ENCODE measurements at regions not wholly inside any gene's neighbourhood (a gene's known extent, or its start where the extent isn't known, plus 50 kb on each side); places are given as distances from the start of the nearest gene placed in this dataset.

DNA sequence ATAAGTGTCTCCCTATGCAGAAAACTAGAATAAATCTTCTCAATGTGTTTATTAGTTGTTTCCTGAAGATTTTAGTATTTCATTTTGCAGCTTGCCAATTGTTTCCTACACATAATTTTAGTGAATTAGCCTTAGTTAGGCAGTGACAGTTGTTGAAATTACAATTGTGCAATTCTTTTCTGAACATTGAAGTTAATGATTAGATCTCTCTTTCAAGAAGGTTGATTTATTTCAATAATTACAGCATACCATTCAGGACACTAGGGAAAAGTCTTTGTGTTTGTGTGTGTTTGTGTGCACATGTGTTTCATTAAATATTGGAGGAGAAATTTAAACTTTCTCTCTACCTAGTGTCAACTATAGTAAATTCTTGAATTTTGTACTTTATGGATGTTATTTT, 199.6 kb upstream of the MPDZ start:
- Mint-ChIP-seq H3K27me3 (ENCODE audit: insufficient read depth, low read depth, poor library complexity) (peaks cover 2% of the 10 kb centered on the region), H3K4me3 (no peak overlapping the region), H3K27ac (no peak overlapping the region), H3K36me3 (ENCODE audit: low read depth) (peaks cover 21% of the 10 kb centered on the region), H3K9me3 (peaks cover 22% of the 10 kb centered on the region; the same call in 2 of the 3 replicates), H3K4me1 (peaks cover 13% of the 10 kb centered on the region; the same call in 2 of the 3 replicates)
- Histone ChIP-seq H3K4me2 (no peak overlapping the region), H3K9me2 (ENCODE audit: insufficient read depth) (peaks cover 26% of the 10 kb centered on the region; the same call in 1 of the 2 replicates), H3K36me3 (ENCODE audit: insufficient read depth) (no peaks in the 10 kb centered on the region), H3K4me1 (ENCODE audit: insufficient read depth) (no peaks in the 10 kb centered on the region), H3K4me3 (no peak overlapping the region), H4K20me1 (replicated peaks; ENCODE audit: insufficient read depth) (no peaks in the 10 kb centered on the region), H3K79me2 (replicated peaks; ENCODE audit: insufficient read depth) (no peaks in the 10 kb centered on the region), H3F3A (replicated peaks; ENCODE audit: low read depth) (no peaks in the 10 kb centered on the region), H3K27ac (ENCODE audit: low read depth) (no peak overlapping the region), H3K27me3 (ENCODE audit: insufficient read depth) (no peaks in the 10 kb centered on the region), H2AFZ (no peak overlapping the region)
- TF ChIP-seq ZNF114 (CRISPR knock-in tag; IDR thresholded peaks at IDR 0.05) (no peak), EZH2phosphoT487 (IDR thresholded peaks at IDR 0.05; ENCODE audit: unreplicated experiment) (no peak), EZH2 (IDR thresholded peaks at IDR 0.05; ENCODE audit: low read depth, unreplicated experiment) (no peak), POLR2AphosphoS5 (IDR thresholded peaks at IDR 0.05; ENCODE audit: low read depth) (no peak), NANOG (IDR thresholded peaks at IDR 0.05; ENCODE audit: borderline replicate concordance) (no peak), ZNF331 (CRISPR knock-in tag; IDR thresholded peaks at IDR 0.05; ENCODE audit: low read depth) (no peak), STAT1 (IDR thresholded peaks at IDR 0.05; ENCODE audit: unreplicated experiment) (no peak), JUNB (IDR thresholded peaks at IDR 0.05; ENCODE audit: unreplicated experiment) (no peak), CREB1 (CRISPR knock-in tag; IDR thresholded peaks at IDR 0.05; ENCODE audit: low read depth) (no peak)
- TF ChIP-seq, protein P1, sequence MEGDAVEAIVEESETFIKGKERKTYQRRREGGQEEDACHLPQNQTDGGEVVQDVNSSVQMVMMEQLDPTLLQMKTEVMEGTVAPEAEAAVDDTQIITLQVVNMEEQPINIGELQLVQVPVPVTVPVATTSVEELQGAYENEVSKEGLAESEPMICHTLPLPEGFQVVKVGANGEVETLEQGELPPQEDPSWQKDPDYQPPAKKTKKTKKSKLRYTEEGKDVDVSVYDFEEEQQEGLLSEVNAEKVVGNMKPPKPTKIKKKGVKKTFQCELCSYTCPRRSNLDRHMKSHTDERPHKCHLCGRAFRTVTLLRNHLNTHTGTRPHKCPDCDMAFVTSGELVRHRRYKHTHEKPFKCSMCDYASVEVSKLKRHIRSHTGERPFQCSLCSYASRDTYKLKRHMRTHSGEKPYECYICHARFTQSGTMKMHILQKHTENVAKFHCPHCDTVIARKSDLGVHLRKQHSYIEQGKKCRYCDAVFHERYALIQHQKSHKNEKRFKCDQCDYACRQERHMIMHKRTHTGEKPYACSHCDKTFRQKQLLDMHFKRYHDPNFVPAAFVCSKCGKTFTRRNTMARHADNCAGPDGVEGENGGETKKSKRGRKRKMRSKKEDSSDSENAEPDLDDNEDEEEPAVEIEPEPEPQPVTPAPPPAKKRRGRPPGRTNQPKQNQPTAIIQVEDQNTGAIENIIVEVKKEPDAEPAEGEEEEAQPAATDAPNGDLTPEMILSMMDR (conservative IDR thresholded peaks at IDR 0.05; ENCODE audit: low read depth in 2 of 2): no peak
- TF ChIP-seq, protein P2, sequence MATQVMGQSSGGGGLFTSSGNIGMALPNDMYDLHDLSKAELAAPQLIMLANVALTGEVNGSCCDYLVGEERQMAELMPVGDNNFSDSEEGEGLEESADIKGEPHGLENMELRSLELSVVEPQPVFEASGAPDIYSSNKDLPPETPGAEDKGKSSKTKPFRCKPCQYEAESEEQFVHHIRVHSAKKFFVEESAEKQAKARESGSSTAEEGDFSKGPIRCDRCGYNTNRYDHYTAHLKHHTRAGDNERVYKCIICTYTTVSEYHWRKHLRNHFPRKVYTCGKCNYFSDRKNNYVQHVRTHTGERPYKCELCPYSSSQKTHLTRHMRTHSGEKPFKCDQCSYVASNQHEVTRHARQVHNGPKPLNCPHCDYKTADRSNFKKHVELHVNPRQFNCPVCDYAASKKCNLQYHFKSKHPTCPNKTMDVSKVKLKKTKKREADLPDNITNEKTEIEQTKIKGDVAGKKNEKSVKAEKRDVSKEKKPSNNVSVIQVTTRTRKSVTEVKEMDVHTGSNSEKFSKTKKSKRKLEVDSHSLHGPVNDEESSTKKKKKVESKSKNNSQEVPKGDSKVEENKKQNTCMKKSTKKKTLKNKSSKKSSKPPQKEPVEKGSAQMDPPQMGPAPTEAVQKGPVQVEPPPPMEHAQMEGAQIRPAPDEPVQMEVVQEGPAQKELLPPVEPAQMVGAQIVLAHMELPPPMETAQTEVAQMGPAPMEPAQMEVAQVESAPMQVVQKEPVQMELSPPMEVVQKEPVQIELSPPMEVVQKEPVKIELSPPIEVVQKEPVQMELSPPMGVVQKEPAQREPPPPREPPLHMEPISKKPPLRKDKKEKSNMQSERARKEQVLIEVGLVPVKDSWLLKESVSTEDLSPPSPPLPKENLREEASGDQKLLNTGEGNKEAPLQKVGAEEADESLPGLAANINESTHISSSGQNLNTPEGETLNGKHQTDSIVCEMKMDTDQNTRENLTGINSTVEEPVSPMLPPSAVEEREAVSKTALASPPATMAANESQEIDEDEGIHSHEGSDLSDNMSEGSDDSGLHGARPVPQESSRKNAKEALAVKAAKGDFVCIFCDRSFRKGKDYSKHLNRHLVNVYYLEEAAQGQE (IDR thresholded peaks at IDR 0.05; ENCODE audit: unreplicated experiment): no peak
- TF ChIP-seq, protein P3, sequence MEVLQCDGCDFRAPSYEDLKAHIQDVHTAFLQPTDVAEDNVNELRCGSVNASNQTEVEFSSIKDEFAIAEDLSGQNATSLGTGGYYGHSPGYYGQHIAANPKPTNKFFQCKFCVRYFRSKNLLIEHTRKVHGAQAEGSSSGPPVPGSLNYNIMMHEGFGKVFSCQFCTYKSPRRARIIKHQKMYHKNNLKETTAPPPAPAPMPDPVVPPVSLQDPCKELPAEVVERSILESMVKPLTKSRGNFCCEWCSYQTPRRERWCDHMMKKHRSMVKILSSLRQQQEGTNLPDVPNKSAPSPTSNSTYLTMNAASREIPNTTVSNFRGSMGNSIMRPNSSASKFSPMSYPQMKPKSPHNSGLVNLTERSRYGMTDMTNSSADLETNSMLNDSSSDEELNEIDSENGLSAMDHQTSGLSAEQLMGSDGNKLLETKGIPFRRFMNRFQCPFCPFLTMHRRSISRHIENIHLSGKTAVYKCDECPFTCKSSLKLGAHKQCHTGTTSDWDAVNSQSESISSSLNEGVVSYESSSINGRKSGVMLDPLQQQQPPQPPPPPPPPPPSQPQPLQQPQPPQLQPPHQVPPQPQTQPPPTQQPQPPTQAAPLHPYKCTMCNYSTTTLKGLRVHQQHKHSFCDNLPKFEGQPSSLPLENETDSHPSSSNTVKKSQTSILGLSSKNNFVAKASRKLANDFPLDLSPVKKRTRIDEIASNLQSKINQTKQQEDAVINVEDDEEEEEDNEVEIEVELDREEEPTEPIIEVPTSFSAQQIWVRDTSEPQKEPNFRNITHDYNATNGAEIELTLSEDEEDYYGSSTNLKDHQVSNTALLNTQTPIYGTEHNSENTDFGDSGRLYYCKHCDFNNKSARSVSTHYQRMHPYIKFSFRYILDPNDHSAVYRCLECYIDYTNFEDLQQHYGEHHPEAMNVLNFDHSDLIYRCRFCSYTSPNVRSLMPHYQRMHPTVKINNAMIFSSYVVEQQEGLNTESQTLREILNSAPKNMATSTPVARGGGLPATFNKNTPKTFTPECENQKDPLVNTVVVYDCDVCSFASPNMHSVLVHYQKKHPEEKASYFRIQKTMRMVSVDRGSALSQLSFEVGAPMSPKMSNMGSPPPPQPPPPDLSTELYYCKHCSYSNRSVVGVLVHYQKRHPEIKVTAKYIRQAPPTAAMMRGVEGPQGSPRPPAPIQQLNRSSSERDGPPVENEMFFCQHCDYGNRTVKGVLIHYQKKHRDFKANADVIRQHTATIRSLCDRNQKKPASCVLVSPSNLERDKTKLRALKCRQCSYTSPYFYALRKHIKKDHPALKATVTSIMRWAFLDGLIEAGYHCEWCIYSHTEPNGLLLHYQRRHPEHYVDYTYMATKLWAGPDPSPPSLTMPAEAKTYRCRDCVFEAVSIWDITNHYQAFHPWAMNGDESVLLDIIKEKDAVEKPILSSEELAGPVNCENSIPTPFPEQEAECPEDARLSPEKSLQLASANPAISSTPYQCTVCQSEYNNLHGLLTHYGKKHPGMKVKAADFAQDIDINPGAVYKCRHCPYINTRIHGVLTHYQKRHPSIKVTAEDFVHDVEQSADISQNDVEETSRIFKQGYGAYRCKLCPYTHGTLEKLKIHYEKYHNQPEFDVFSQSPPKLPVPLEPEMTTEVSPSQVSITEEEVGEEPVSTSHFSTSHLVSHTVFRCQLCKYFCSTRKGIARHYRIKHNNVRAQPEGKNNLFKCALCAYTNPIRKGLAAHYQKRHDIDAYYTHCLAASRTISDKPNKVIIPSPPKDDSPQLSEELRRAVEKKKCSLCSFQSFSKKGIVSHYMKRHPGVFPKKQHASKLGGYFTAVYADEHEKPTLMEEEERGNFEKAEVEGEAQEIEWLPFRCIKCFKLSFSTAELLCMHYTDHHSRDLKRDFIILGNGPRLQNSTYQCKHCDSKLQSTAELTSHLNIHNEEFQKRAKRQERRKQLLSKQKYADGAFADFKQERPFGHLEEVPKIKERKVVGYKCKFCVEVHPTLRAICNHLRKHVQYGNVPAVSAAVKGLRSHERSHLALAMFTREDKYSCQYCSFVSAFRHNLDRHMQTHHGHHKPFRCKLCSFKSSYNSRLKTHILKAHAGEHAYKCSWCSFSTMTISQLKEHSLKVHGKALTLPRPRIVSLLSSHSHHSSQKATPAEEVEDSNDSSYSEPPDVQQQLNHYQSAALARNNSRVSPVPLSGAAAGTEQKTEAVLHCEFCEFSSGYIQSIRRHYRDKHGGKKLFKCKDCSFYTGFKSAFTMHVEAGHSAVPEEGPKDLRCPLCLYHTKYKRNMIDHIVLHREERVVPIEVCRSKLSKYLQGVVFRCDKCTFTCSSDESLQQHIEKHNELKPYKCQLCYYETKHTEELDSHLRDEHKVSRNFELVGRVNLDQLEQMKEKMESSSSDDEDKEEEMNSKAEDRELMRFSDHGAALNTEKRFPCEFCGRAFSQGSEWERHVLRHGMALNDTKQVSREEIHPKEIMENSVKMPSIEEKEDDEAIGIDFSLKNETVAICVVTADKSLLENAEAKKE (CRISPR knock-in tag; IDR thresholded peaks at IDR 0.05): no peak
- TF ChIP-seq, protein P4, sequence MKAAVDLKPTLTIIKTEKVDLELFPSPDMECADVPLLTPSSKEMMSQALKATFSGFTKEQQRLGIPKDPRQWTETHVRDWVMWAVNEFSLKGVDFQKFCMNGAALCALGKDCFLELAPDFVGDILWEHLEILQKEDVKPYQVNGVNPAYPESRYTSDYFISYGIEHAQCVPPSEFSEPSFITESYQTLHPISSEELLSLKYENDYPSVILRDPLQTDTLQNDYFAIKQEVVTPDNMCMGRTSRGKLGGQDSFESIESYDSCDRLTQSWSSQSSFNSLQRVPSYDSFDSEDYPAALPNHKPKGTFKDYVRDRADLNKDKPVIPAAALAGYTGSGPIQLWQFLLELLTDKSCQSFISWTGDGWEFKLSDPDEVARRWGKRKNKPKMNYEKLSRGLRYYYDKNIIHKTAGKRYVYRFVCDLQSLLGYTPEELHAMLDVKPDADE (IDR thresholded peaks at IDR 0.05): no peak
- DNase-seq (ENCODE audit: low spot score) (no peak), ATAC-seq (no peak)

All from GM23338 (cell line).